ENCODE measurements at regions not wholly inside any gene's neighbourhood (a gene's known extent, or its start where the extent isn't known, plus 50 kb on each side); places are given as distances from the start of the nearest gene placed in this dataset.
"Not testable (repeated sequence)": the region's sequence is repeated elsewhere in the genome, so short reads cannot be mapped to it uniquely, and the experiment has no call there.

- not testable (repeated sequence) for TF ChIP-seq CTBP1 (IDR thresholded peaks at IDR 0.05; ENCODE audit: borderline replicate concordance); LEF1 (IDR thresholded peaks at IDR 0.05; ENCODE audit: borderline replicate concordance); SUZ12 (IDR thresholded peaks at IDR 0.05); SP1 (IDR thresholded peaks at IDR 0.05); FOXA1 (IDR thresholded peaks at IDR 0.05); FOXM1 (IDR thresholded peaks at IDR 0.05; ENCODE audit: borderline replicate concordance); HDGF (IDR thresholded peaks at IDR 0.05; ENCODE audit: borderline replicate concordance); FOXK2 (IDR thresholded peaks at IDR 0.05)
Measured at GRCh38 chr14:28401705-28402104, 364.9 kb upstream of the FOXG1 start.

Data from HEK293T (cell line).